OCI-LY7 (cell line): ENCODE measurements at regions not wholly inside any gene's neighbourhood (a gene's known extent, or its start where the extent isn't known, plus 50 kb on each side); places are given as distances from the start of the nearest gene placed in this dataset.

Experiments used
- BruUV-seq: library from RNA; stranded (reverse); fragments of 400-500 nt; replicated peaks from 2 replicates; lab custom pipeline; 2021; lab: Mats Ljungman, UMichigan
- CTCF ChIA-PET: fragments of 300-600 bp; sonication (Branson Sonifier 250); formaldehyde crosslinking; loops from one replicate; lab custom pipeline; 2022; ENCODE audit warnings: antibody characterized with exemption; ENCODE audit not compliant: unreplicated experiment; lab: Charles Lee
- POLR2A ChIA-PET: fragments of 300-600 bp; sonication (Branson Sonifier 250); formaldehyde crosslinking; loops from one replicate; lab custom pipeline; 2022; ENCODE audit warnings: antibody characterized with exemption; lab: Charles Lee
- DNase-seq: peaks from one replicate; pipeline ENCODE4 v3.0.0-alpha.2; 2015; ENCODE audit warnings: low spot score
- H2AFZ ChIP-seq: fragments of 200-600 bp; sonication (generic), shearing (Covaris generic); 2 replicates; pipeline ENCODE4 v1.6.1; 2014; ENCODE audit warnings: mild to moderate bottlenecking, antibody characterized with exemption, low read length, moderate library complexity
- H3K27ac ChIP-seq: fragments of 200-600 bp; sonication (generic); 2 replicates; pipeline ENCODE4 v1.5.1; 2014; ENCODE audit warnings: mixed run types, low read depth, mild to moderate bottlenecking, moderate library complexity, low read length, inconsistent platforms; ENCODE audit not compliant: poor library complexity, severe bottlenecking
- H3K36me3 ChIP-seq: fragments of 200-600 bp; sonication (generic); 2 replicates; pipeline ENCODE4 v1.6.1; 2014; ENCODE audit warnings: mild to moderate bottlenecking, antibody characterized with exemption, low read length, moderate library complexity, mixed read lengths; ENCODE audit not compliant: insufficient read depth
- H3K4me1 ChIP-seq: fragments of 200-600 bp; sonication (generic); 2 replicates; pipeline ENCODE4 v1.5.1; 2014; ENCODE audit warnings: mild to moderate bottlenecking, low read length; ENCODE audit not compliant: insufficient read depth, poor library complexity, severe bottlenecking
- H3K4me2 ChIP-seq: fragments of 200-600 bp; sonication (generic); 2 replicates; pipeline ENCODE4 v1.6.1; 2014; ENCODE audit warnings: mild to moderate bottlenecking, low read length
- H3K4me3 ChIP-seq: fragments of 200-600 bp; sonication (generic); 2 replicates; pipeline ENCODE4 v1.5.1; 2014; ENCODE audit warnings: mild to moderate bottlenecking, low read depth, low read length; ENCODE audit not compliant: poor library complexity, severe bottlenecking
- H3K79me2 ChIP-seq: fragments of 200-600 bp; sonication (generic); 2 replicates; pipeline ENCODE4 v1.6.1; 2016; ENCODE audit warnings: low read depth, mild to moderate bottlenecking, low read length, moderate library complexity, mixed read lengths; ENCODE audit not compliant: insufficient read depth
- H3K9me2 ChIP-seq: fragments of 200-600 bp; sonication (generic); 2 replicates; pipeline ENCODE4 v1.6.1; 2016; ENCODE audit warnings: mild to moderate bottlenecking, low read length, mixed read lengths; ENCODE audit not compliant: insufficient read depth
- H3K9me3 ChIP-seq: fragments of 200-600 bp; sonication (generic); 2 replicates; pipeline ENCODE4 v1.6.1; 2014; ENCODE audit warnings: mild to moderate bottlenecking, mixed run types, low read length, mixed read lengths
- H4K20me1 ChIP-seq: fragments of 200-600 bp; sonication (generic); 2 replicates; pipeline ENCODE4 v1.6.1; 2014; ENCODE audit warnings: mild to moderate bottlenecking, antibody characterized with exemption, low read length, moderate library complexity, mixed read lengths; ENCODE audit not compliant: insufficient read depth
- CTCF ChIP-seq: fragments of 200-600 bp; sonication (generic); conservative IDR thresholded peaks from 2 replicates; pipeline ENCODE4 v1.5.1; 2014; ENCODE audit warnings: mild to moderate bottlenecking, antibody characterized with exemption, low read length, moderate library complexity, mixed read lengths
- EZH2phosphoT487 ChIP-seq: fragments of 200-600 bp; sonication (generic); IDR thresholded peaks from 2 replicates; pipeline ENCODE4 v1.6.1; 2018; ENCODE audit warnings: low read depth, borderline replicate concordance, mild to moderate bottlenecking, mixed run types, antibody characterized with exemption, low read length, moderate library complexity, mixed read lengths
- intact Hi-C: fragments of 100-400 bp; cut with micrococcal nuclease; formaldehyde crosslinking; loops from one replicate; pipeline ENCODE4 v1.10.0; 2022; ENCODE audit not compliant: unreplicated experiment

- Histone ChIP-seq H3K9me2 (no peaks in the 10 kb centered on the region), H3K4me1 (no peaks in the 10 kb centered on the region), H3K36me3 (no peaks in the 10 kb centered on the region), H2AFZ (no peak overlapping the region), H3K27ac (no peak overlapping the region), H4K20me1 (no peaks in the 10 kb centered on the region), H3K4me2 (no peak overlapping the region), H3K4me3 (no peak overlapping the region), H3K9me3 (no peaks in the 10 kb centered on the region), H3K79me2 (no peaks in the 10 kb centered on the region)
- intact Hi-C loops: no loop called here
- BruUV-seq: no TSS peak
- ChIA-PET CTCF (no interaction called here), POLR2A (interaction anchor here (0.8 kb wide), 1 partner anchor 1033 kb away, joined by 6 read pairs; no protein-coding TSS in a partner anchor)
- TF ChIP-seq EZH2phosphoT487 (no peak), CTCF (no peak)
- DNase-seq: no peak
Observed at GRCh38 chr1:59236721-59237545, 60.0 kb upstream of the FGGY start.

- ChIA-PET POLR2A (interaction anchor here (0.8 kb wide), 1 partner anchor 48 kb away, joined by 3 read pairs; no protein-coding TSS in a partner anchor), CTCF (no interaction called here)
- Histone ChIP-seq H3K36me3 (no peaks in the 10 kb centered on the region), H3K4me1 (no peaks in the 10 kb centered on the region), H3K9me2 (no peaks in the 10 kb centered on the region), H3K27ac (no peak overlapping the region), H3K4me3 (no peak overlapping the region), H4K20me1 (no peaks in the 10 kb centered on the region), H3K79me2 (no peaks in the 10 kb centered on the region), H2AFZ (no peak overlapping the region), H3K4me2 (no peak overlapping the region), H3K9me3 (no peaks in the 10 kb centered on the region)
- DNase-seq: no peak
- no TSS peak for BruUV-seq
- intact Hi-C loops: no loop called here
- TF ChIP-seq EZH2phosphoT487: no peak
- no peak for TF ChIP-seq CTCF
Observed at GRCh38 chr1:59237900-59238299, 59.0 kb upstream of the FGGY start.

- H2AFZ ChIP-seq: no peak overlapping the region
- H3K9me2 ChIP-seq: no peaks in the 10 kb centered on the region
- no peak for DNase-seq
- ChIA-PET POLR2A (interaction anchor here (0.8 kb wide), 1 partner anchor 48 kb away, joined by 3 read pairs; no protein-coding TSS in a partner anchor), CTCF (no interaction called here)
- TF ChIP-seq EZH2phosphoT487: no peak
- no peak for TF ChIP-seq CTCF
- no peaks in the 10 kb centered on the region for H4K20me1 ChIP-seq
- H3K27ac ChIP-seq: no peak overlapping the region
- H3K79me2 ChIP-seq: no peaks in the 10 kb centered on the region
- H3K36me3 ChIP-seq: no peaks in the 10 kb centered on the region
- no peaks in the 10 kb centered on the region for H3K4me1 ChIP-seq
- no TSS peak for BruUV-seq
- no peaks in the 10 kb centered on the region for H3K9me3 ChIP-seq
- no peak overlapping the region for H3K4me2 ChIP-seq
- no peak overlapping the region for H3K4me3 ChIP-seq
- intact Hi-C loops: no loop called here
Observed at GRCh38 chr1:59238333-59238934, 58.5 kb upstream of the FGGY start.
